ENCODE measurements at regions not wholly inside any gene's neighbourhood (a gene's known extent, or its start where the extent isn't known, plus 50 kb on each side); places are given as distances from the start of the nearest gene placed in this dataset.
"Not testable (repeated sequence)": the region's sequence is repeated elsewhere in the genome, so short reads cannot be mapped to it uniquely, and the experiment has no call there.

DNA sequence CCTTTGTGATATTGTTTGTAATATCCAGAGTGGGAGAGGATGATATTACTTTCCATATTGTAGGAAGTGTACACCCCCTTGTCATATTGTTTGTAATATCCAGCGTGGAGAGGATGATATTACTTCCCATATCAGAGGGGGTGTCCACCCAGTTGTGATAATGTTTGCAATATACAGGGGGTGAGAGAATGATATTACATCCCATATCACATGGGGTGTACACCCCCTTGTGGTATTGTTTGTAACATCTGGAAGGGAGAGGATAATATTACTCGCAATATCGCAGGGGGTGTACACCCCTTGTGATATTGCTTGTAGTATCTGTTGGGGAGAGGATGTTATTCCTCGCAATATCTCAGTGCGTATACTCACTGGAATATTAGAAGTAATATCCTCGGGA, 61.5 kb downstream of the PRSS23 start:
- no peak for DNase-seq (ENCODE audit: low read depth, low spot score)

DNA sequence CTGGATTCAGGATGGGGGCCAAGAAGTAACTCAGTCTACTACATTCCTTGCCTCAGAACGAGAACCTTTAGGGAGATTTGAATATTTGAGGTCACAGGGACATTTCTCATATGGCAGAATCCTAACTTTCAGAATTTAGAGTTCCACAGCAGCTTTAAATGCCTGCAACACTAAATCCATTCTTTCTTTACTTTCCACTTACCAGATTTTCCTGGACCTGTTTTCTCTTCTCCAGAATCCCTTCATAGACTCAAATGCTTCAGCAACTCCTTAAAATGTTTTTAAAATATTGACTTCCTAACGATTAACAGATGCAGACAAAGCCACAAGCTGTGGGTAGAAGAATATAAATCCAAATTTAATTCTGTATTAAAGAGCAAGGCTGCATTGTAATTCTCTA, 63.1 kb downstream of the PRSS23 start:
- DNase-seq (ENCODE audit: low read depth, low spot score): no peak

DNA sequence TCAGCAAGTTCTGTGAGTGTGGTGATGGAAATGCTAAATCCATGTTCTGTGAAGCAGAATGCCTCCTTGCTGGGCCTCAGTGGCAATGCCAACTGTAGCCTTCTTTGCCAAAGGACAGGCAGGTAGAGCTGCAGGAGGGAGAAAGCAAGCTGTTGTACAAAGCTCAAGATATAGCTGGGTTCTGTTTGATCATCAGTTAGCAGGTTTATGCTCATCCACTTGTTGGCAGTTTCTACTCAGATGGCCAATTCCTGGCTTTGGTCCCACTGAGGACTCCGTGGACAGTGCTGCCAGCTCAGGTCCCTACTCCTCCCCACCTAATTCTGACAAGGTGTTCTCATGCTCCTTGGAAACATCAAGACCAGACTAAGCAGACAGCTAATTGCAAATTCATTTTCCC, 65.1 kb downstream of the PRSS23 start:
- DNase-seq (ENCODE audit: low read depth, low spot score): no peak

DNA sequence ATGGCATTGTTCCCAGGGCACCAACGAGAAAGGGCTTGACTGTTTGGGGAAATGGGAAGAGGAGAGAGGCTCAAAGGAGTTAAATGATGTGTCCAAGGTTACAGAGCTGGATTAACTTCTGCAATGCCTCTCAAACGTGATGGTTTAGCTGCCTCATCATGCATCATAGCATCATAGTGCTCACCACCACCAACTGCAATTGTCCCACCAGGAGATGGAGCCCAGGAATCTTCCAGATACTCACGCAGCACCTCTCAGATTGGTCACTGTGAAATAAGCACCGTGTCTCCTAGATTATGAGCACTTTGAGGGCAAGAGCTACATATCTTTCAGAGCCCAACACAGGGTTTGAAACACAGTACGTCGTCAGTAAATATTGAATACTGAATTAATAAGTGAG, 69.2 kb downstream of the PRSS23 start:
- DNase-seq (ENCODE audit: low read depth, low spot score): peak; percentile 4

DNA sequence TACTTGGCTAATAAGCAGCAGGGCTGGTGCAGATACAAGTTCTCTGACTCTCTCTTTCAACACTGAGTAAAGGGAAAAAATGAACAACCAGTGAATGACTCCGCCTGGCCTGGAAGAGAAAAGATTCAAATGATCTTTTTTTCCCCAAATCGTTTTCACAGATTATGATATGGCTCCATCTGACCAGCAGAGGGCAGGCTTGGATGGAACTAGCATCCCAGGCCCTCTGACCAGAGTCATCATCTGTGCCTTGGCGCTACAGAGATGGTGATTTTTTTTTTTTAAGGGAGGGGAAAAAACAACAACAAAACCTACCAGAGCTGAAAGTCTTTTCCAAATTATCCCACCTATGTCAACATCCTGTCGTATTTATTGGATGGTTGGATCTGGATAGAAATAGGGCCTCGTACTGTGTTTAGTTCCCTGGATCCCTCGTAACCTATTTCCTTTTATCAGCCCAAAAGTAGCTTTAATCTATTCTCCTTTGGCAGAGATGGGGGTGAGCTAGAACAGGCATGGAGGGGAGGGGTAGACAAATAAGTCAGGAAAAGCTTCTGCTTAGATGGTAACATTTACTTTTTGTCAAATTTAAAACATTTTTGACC, 69.7 kb downstream of the PRSS23 start:
- peak; percentile 79 for DNase-seq (ENCODE audit: low read depth, low spot score)

DNA sequence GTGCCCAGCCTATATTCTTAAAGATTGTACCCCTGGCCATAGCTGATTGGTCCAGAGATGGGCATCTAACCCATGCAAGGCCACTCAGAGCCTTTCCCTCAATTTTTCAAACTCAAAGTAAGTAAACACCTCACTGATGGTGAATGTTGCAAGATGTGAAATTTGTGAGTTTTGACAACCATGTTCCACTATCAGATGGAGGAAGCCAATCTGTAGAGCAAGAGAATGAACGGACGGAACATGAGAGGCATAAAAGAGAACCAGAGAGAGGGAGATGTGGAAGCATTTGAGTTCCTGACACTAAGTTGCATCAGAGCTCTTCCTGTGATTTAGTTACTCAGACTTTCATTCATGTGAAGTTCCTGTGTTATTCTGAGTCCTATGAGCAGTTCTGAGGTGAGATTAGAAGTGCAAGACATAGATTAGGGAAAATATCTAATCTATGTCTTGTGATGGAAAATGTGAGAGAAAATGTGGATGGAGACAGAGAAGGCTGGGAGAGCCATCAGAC, 73.3 kb downstream of the PRSS23 start:
- no peak for DNase-seq (ENCODE audit: low read depth, low spot score)

DNA sequence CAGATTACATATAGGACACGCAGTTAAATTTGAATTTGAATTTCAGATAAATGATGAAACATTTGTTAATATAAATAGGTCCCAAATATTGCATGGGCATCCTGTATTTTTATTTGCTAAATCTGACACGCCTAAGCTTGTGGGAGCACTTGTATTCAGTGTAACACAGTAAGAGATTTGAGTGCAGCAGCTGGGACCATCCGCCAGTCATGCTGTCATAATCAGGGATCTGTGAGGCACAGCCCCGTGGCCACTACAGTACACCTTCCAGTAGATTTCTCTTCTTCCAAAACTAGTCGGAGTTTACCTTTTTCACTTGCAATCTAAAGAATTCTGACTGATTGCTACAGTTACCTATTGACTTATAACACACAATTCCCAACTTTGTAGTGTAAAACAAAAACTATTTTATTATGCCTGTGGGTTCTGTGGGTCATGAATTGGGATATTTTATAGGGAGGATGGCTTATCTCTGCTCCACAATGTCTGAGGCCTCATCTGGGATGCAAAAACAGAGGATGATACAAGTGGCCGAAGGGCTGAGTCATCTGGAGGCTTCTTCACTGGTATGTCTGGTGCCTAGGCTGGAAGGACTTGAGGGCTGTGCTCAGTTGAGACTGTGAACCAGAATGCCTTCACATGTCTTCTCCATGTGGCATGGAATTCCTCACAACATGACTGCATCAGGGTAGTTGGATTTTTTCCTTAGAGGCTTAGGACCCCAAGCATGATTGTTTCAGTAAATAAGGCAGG, 74.1 kb downstream of the PRSS23 start:
- DNase-seq (ENCODE audit: low read depth, low spot score): no peak

DNA sequence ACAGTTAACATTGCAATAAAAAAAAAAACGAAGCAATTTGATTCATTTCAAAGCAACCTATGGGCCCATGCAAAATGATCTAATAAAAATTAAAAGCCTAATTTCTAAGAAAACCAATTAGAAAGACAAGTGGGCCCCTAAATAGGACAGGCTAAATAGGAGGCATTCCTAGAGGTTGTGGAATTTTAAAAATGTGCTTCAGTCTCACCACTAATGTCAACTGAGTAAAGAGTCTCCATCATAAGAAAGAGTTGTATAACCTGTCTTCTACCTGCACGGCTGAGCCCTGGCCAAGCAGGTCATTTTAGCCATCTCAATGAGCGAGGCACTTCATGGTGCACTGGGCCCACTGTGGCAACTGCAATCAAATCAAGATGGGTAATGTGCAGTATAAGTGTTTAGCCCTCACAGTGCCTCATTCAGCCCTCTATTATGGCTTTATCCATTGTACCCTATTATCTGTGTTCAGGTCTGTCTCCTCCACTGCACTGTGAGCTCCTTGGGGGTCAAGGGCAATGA, 76.4 kb downstream of the PRSS23 start:
- peak; percentile 11 for DNase-seq (ENCODE audit: low read depth, low spot score)

DNA sequence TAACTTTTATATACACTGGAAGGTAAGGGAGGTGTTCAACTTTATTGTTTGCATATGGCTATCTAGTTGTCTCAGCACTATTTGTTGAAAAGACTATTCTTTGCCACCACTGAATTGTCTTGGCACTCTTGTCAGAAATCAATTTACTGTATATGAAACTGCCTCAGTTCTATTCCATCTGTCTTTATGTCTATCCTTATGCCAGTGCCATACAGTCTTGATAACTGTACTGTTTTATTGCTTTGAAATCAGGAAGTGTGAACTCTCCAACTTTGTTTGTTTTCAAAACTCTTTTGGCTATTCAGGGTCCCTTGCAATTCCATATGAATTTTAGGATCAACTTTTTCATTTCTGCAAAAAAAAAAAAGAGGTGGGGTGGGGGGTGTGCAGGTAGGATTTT, 77.2 kb downstream of the PRSS23 start:
- no peak for DNase-seq (ENCODE audit: low read depth, low spot score)

DNA sequence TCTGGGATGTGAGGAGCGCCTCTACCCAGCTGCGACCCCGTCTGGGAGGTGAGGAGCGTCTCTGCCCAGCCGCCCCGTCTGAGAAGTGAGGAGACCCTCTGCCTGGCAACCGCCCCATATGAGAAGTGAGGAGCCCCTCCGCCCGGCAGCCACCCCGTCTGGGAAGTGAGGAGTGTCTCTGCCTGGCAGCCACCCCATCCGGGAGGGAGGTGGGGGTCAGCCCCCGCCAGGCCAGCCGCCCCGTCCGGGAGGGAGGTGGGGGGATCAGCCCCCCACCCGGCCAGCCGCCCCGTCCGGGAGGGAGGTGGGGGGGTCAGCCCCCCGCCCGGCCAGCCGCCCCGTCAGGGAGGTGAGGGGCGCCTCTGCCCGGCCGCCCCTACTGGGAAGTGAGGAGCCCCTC, 76.0 kb downstream of the FZD4 start:
- not testable (repeated sequence) for DNase-seq (ENCODE audit: low read depth, low spot score)

DNA sequence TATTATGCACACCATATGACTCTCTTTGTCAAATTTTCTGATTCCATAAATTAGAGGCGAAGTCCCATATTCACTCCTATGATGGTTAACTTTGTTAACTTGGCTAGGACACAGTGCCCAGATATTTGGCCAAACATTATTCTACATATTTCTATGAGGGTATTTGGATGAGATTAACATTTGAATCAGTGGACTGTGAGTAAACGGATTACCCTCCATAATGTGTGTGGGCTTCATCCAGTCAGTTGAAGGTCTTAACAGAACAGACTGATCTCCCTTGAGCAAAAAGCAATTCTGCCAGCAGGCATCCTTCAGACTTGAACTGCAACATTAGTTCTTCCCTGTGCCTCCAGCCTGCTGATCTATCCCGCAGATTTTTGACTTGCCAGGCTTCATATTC, 69.9 kb downstream of the FZD4 start:
- DNase-seq (ENCODE audit: low read depth, low spot score): peak; percentile 4

DNA sequence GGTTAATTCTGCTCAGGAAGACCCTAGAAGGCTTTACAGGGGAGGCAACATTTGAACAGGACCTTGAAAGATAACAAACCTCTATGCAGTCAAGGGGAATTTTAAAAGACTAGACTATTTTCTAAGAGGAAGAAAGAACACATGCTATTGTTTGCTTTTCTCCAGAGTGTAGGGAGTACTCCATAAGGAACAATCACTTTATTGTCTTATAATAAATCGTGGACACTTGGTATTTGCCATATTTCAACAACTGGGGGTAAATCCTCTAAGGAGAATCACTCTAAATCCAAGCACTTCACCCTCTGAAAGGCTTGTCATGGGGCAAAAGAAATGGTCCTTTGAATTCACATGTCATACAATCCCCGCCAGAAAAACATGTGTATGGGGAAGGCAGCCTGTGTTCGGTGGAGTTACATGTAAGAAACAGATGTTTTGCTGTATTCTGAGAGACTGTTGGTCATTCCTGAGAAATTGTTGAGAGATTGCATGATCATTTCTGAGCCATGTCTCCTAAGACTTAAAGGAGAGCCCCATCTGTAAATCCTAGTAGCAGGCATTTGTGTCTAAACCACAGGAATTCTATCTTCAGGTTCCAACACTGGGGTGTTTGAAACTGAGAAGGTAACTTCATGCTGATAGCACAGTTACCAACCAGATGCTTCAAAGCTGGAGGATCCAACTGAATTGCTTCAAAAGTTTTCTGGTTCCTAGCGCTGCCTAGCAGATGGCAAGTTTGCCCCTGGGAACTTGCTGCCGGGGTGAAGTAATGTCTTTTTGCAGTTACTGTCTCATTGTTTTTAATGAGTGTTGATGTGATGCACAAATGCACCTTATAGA, 66.8 kb downstream of the FZD4 start:
- peak; percentile 67 for DNase-seq (ENCODE audit: low read depth, low spot score)

DNA sequence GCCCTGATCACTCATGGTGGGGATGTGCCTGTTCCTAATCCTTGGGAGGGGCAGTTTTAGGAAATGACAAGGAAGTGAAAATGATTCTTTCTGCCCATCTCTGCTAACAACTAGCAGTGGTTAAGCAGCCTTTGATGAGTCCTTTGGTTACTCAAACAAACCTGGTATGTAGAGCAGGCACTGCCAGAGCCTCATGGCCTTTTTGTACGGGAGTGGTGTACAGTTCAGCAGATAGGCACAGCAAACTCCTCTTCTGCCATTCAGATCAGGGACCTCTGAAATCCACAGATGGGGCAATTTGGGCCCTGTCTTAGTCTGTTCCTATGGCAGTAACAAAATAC, 66.2 kb downstream of the FZD4 start:
- peak; percentile 30 for DNase-seq (ENCODE audit: low read depth, low spot score)

DNA sequence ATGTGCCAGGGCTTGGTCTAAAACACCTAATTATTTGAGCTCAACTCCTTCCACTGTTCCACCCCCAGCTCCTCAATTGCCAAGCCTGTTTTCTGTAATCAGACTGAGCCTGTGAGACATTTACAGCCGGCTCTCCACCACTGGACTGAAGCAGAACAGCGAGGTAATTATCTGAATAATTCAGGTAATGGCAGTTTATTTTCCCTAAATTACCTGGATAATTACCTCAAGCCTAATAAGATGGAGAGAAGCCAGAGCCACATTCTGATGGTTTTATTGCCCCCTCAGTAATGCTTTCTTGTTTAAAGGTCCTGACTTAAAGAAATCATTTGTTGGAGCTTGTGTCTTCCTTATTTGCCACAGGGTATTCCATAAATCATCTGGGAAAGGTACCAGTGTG, 64.2 kb downstream of the FZD4 start:
- no peak for DNase-seq (ENCODE audit: low read depth, low spot score)

DNA sequence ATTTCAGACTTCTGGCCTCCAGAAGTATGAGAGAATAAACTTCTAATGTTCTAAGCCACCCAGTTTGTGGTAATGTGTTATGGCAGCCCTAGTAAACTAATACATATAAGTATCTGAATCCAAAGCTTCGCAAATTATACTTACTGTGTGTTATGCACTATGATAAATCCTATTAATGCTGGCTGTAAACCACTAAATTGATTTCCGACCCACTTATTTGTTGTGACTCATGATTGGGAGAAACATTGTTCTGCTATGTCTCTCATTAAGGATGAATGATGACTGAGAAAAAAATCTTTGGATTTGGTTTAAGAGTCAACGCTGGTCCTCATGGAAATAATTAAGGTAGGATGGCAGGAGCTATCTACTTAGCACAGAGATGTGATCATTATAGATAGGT, 62.0 kb downstream of the FZD4 start:
- no peak for DNase-seq (ENCODE audit: low read depth, low spot score)

Data from astrocyte of the hippocampus (primary cell).